WTC11 (cell line): ENCODE measurements at regions not wholly inside any gene's neighbourhood (a gene's known extent, or its start where the extent isn't known, plus 50 kb on each side); places are given as distances from the start of the nearest gene placed in this dataset.

Experiments
- ATAC-seq: fragments of 200-7000 bp; cut with Tn5 transposase; 2 replicates; pipeline ENCODE4 v1.10.0; 2021; ENCODE audit warnings: mild to moderate bottlenecking, moderate library complexity
- CTCF ChIA-PET: fragments of 300-600 bp; sonication (Branson Sonifier 250); formaldehyde crosslinking; loops from one replicate; lab custom pipeline; 2021; ENCODE audit warnings: antibody characterized with exemption; lab: Charles Lee
- POLR2A ChIA-PET: fragments of 350-600 bp; sonication (Branson Sonifier 250); formaldehyde crosslinking; loops from one replicate; lab custom pipeline; 2021; ENCODE audit warnings: antibody characterized with exemption; lab: Charles Lee
- DNase-seq: peaks from one replicate; pipeline ENCODE4 v3.0.0; 2021; ENCODE audit warnings: low spot score
- H3K27ac Mint-ChIP-seq: 2 replicates; pipeline ENCODE4 v1.8.0; 2021; ENCODE audit warnings: mixed read lengths
- H3K27me3 Mint-ChIP-seq: 2 replicates; pipeline ENCODE4 v1.8.0; 2021; ENCODE audit warnings: low read depth, mild to moderate bottlenecking, moderate library complexity, mixed read lengths
- H3K36me3 Mint-ChIP-seq: 2 replicates; pipeline ENCODE4 v1.8.0; 2021; ENCODE audit warnings: mixed read lengths
- H3K4me1 Mint-ChIP-seq: 2 replicates; pipeline ENCODE4 v1.8.0; 2022; ENCODE audit warnings: mixed read lengths
- H3K4me3 Mint-ChIP-seq: 2 replicates; pipeline ENCODE4 v1.8.0; 2021; ENCODE audit warnings: mild to moderate bottlenecking, moderate library complexity, mixed read lengths
- H3K9me3 Mint-ChIP-seq: 2 replicates; pipeline ENCODE4 v1.8.0; 2021; ENCODE audit warnings: mixed read lengths
- CBFB ChIP-seq: sonication (generic); formaldehyde crosslinking; IDR thresholded peaks from 2 replicates; pipeline ENCODE4 v1.8.1; 2022; ENCODE audit warnings: mild to moderate bottlenecking, low read depth, missing genetic modification reagents
- GRHL2 ChIP-seq: fragments of 250-450 bp; sonication (Bioruptor Pico); IDR thresholded peaks from 2 replicates; pipeline ENCODE4 v1.8.0; 2022; ENCODE audit warnings: mild to moderate bottlenecking, moderate library complexity; ENCODE audit not compliant: insufficient replicate concordance, severe bottlenecking
- JUN ChIP-seq: sonication (generic); formaldehyde crosslinking; IDR thresholded peaks from 2 replicates; pipeline ENCODE4 v1.8.0; 2023; ENCODE audit warnings: mild to moderate bottlenecking, missing genetic modification reagents
- MXD4 ChIP-seq: fragments of 250-450 bp; sonication (Bioruptor Pico); IDR thresholded peaks from 2 replicates; pipeline ENCODE4 v1.8.0; 2021; ENCODE audit warnings: mild to moderate bottlenecking, moderate library complexity, borderline replicate concordance
- NFE2L1 ChIP-seq: sonication (generic); formaldehyde crosslinking; IDR thresholded peaks from 2 replicates; pipeline ENCODE4 v1.8.1; 2023; ENCODE audit warnings: missing genetic modification reagents
- NFYB ChIP-seq: sonication (generic); formaldehyde crosslinking; conservative IDR thresholded peaks from 2 replicates; pipeline ENCODE4 v1.8.0; 2022; ENCODE audit warnings: low read depth, missing genetic modification reagents
- SMAD3 ChIP-seq: sonication (generic); formaldehyde crosslinking; IDR thresholded peaks from 2 replicates; pipeline ENCODE4 v1.8.0; 2022; ENCODE audit warnings: missing genetic modification reagents, mild to moderate bottlenecking, borderline replicate concordance
- SMAD4 ChIP-seq: sonication (generic); formaldehyde crosslinking; IDR thresholded peaks from 2 replicates; pipeline ENCODE4 v1.8.0; 2022; ENCODE audit warnings: mild to moderate bottlenecking, missing genetic modification reagents
- TEAD1 ChIP-seq: sonication (generic); formaldehyde crosslinking; IDR thresholded peaks from 2 replicates; pipeline ENCODE4 v1.8.0; 2022; ENCODE audit warnings: mild to moderate bottlenecking, missing genetic modification reagents
- ZNF138 ChIP-seq: sonication (generic); formaldehyde crosslinking; conservative IDR thresholded peaks from 2 replicates; pipeline ENCODE4 v1.8.1; 2022; ENCODE audit warnings: mild to moderate bottlenecking, moderate library complexity, missing genetic modification reagents
- ZNF263 ChIP-seq: sonication (generic); formaldehyde crosslinking; IDR thresholded peaks from 2 replicates; pipeline ENCODE4 v1.8.1; 2022; ENCODE audit warnings: low read depth, mild to moderate bottlenecking, moderate library complexity, missing genetic modification reagents
- ZNF416 ChIP-seq: fragments of 250-450 bp; sonication (Bioruptor Pico); IDR thresholded peaks from 2 replicates; pipeline ENCODE4 v1.9.0; 2021; ENCODE audit warnings: mild to moderate bottlenecking, inconsistent platforms
- ZNF423 ChIP-seq: fragments of 250-450 bp; sonication (Bioruptor Pico); IDR thresholded peaks from 2 replicates; pipeline ENCODE4 v2.1.2; 2022; ENCODE audit warnings: mild to moderate bottlenecking, moderate library complexity
- TF ChIP-seq, protein P1 (sequence below): fragments of 250-450 bp; sonication (Bioruptor Pico); conservative IDR thresholded peaks from 2 replicates; pipeline ENCODE4 v1.9.0; 2021; ENCODE audit warnings: mild to moderate bottlenecking
- TF ChIP-seq, protein P2 (sequence below): sonication (generic); formaldehyde crosslinking; IDR thresholded peaks from 2 replicates; pipeline ENCODE4 v1.8.1; 2023; ENCODE audit warnings: mild to moderate bottlenecking, moderate library complexity, missing genetic modification reagents
- TF ChIP-seq, protein P3 (sequence below): sonication (generic); formaldehyde crosslinking; IDR thresholded peaks from 2 replicates; pipeline ENCODE4 v1.8.0; 2022; ENCODE audit warnings: mild to moderate bottlenecking, missing genetic modification reagents
- TF ChIP-seq, protein P4 (sequence below): sonication (generic); formaldehyde crosslinking; IDR thresholded peaks from 2 replicates; pipeline ENCODE4 v1.8.1; 2022; ENCODE audit warnings: mild to moderate bottlenecking, missing genetic modification reagents, moderate library complexity, borderline replicate concordance
- TF ChIP-seq, protein P5 (sequence below): sonication (generic); formaldehyde crosslinking; IDR thresholded peaks from 2 replicates; pipeline ENCODE4 v1.8.0; 2022; ENCODE audit warnings: mild to moderate bottlenecking, missing genetic modification reagents
- TF ChIP-seq, protein P6 (sequence below): fragments of 250-450 bp; sonication (Bioruptor Pico); IDR thresholded peaks from 2 replicates; pipeline ENCODE4 v1.8.0; 2021; ENCODE audit warnings: mild to moderate bottlenecking

GRCh38 chrX:1139185-1139500 lies 73.3 kb downstream of the CRLF2 start:
- ChIA-PET CTCF (no interaction called here), POLR2A (no interaction called here)
- DNase-seq (no peak), ATAC-seq (no peak)
- Mint-ChIP-seq H3K9me3 (peaks cover 8% of the 10 kb centered on the region), H3K27ac (no peak overlapping the region), H3K4me3 (no peak overlapping the region), H3K36me3 (peaks cover 4% of the 10 kb centered on the region; the same call in 1 of the 2 replicates), H3K27me3 (no peaks in the 10 kb centered on the region; the same call in 1 of the 2 replicates), H3K4me1 (peaks cover 7% of the 10 kb centered on the region; the same call in 1 of the 2 replicates)
- TF ChIP-seq JUN (CRISPR knock-in tag): no peak
- TF ChIP-seq TEAD1 (CRISPR knock-in tag): no peak
- TF ChIP-seq, protein P1, sequence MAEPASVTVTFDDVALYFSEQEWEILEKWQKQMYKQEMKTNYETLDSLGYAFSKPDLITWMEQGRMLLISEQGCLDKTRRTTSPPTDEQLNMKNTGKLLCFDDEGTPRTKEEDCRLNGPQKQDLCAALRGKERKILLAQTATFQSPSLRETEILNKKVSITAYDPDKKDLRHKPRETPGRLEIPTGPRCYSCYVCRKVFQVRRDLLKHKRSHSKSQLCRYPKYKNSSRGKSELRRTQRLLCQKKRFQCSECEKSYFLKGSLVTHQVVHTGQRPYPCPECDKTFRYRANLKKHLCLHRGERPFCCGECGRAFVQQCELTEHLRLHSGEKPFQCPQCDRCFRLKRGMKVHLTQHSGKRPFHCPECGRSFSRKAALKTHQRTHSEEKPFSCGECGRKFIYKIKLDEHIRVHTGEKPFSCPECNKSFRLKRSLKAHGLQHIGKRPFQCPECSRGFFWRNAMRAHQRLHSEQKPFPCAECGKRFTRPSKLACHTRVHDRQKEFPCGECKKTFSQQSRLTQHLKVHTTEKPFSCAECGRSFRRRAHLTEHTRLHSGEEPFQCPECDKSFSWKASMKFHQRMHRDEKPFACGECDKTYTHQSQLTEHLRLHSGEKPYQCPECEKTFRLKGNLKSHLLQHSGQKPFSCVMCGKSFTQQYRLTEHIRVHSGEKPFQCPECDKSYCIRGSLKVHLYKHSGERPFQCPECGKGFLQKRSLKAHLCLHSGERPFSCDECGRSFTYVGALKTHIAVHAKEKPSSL (CRISPR knock-in tag): no peak
- no peak for TF ChIP-seq GRHL2 (CRISPR knock-in tag)
- TF ChIP-seq ZNF423: no peak
- TF ChIP-seq NFYB (CRISPR knock-in tag): no peak
- TF ChIP-seq MXD4: no peak
- TF ChIP-seq, protein P2, sequence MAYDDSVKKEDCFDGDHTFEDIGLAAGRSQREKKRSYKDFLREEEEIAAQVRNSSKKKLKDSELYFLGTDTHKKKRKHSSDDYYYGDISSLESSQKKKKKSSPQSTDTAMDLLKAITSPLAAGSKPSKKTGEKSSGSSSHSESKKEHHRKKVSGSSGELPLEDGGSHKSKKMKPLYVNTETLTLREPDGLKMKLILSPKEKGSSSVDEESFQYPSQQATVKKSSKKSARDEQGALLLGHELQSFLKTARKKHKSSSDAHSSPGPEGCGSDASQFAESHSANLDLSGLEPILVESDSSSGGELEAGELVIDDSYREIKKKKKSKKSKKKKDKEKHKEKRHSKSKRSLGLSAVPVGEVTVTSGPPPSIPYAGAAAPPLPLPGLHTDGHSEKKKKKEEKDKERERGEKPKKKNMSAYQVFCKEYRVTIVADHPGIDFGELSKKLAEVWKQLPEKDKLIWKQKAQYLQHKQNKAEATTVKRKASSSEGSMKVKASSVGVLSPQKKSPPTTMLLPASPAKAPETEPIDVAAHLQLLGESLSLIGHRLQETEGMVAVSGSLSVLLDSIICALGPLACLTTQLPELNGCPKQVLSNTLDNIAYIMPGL: no peak
- TF ChIP-seq, protein P3, sequence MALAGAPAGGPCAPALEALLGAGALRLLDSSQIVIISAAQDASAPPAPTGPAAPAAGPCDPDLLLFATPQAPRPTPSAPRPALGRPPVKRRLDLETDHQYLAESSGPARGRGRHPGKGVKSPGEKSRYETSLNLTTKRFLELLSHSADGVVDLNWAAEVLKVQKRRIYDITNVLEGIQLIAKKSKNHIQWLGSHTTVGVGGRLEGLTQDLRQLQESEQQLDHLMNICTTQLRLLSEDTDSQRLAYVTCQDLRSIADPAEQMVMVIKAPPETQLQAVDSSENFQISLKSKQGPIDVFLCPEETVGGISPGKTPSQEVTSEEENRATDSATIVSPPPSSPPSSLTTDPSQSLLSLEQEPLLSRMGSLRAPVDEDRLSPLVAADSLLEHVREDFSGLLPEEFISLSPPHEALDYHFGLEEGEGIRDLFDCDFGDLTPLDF (CRISPR knock-in tag): no peak
- TF ChIP-seq ZNF416: no peak
- TF ChIP-seq ZNF263: no peak
- TF ChIP-seq, protein P4, sequence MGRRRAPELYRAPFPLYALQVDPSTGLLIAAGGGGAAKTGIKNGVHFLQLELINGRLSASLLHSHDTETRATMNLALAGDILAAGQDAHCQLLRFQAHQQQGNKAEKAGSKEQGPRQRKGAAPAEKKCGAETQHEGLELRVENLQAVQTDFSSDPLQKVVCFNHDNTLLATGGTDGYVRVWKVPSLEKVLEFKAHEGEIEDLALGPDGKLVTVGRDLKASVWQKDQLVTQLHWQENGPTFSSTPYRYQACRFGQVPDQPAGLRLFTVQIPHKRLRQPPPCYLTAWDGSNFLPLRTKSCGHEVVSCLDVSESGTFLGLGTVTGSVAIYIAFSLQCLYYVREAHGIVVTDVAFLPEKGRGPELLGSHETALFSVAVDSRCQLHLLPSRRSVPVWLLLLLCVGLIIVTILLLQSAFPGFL (CRISPR knock-in tag): no peak
- TF ChIP-seq, protein P5, sequence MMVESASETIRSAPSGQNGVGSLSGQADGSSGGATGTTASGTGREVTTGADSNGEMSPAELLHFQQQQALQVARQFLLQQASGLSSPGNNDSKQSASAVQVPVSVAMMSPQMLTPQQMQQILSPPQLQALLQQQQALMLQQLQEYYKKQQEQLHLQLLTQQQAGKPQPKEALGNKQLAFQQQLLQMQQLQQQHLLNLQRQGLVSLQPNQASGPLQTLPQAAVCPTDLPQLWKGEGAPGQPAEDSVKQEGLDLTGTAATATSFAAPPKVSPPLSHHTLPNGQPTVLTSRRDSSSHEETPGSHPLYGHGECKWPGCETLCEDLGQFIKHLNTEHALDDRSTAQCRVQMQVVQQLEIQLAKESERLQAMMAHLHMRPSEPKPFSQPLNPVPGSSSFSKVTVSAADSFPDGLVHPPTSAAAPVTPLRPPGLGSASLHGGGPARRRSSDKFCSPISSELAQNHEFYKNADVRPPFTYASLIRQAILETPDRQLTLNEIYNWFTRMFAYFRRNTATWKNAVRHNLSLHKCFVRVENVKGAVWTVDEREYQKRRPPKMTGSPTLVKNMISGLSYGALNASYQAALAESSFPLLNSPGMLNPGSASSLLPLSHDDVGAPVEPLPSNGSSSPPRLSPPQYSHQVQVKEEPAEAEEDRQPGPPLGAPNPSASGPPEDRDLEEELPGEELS (CRISPR knock-in tag): no peak
- TF ChIP-seq SMAD3 (CRISPR knock-in tag): no peak
- TF ChIP-seq CBFB (CRISPR knock-in tag): no peak
- no peak for TF ChIP-seq NFE2L1 (CRISPR knock-in tag)
- no peak for TF ChIP-seq SMAD4 (CRISPR knock-in tag)
- TF ChIP-seq, protein P6, sequence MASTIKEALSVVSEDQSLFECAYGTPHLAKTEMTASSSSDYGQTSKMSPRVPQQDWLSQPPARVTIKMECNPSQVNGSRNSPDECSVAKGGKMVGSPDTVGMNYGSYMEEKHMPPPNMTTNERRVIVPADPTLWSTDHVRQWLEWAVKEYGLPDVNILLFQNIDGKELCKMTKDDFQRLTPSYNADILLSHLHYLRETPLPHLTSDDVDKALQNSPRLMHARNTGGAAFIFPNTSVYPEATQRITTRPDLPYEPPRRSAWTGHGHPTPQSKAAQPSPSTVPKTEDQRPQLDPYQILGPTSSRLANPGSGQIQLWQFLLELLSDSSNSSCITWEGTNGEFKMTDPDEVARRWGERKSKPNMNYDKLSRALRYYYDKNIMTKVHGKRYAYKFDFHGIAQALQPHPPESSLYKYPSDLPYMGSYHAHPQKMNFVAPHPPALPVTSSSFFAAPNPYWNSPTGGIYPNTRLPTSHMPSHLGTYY (CRISPR knock-in tag): no peak
- no peak for TF ChIP-seq ZNF138 (CRISPR knock-in tag)
